GM19463 (cell line): ENCODE measurements at regions not wholly inside any gene's neighbourhood (a gene's known extent, or its start where the extent isn't known, plus 50 kb on each side); places are given as distances from the start of the nearest gene placed in this dataset.
"Not testable (repeated sequence)": the region's sequence is repeated elsewhere in the genome, so short reads cannot be mapped to it uniquely, and the experiment has no call there.

Source experiments
- ATAC-seq: cut with Tn5 transposase; IDR thresholded peaks from one replicate; pipeline ENCODE4 v1.9.1; 2021; ENCODE audit warnings: mild to moderate bottlenecking, moderate library complexity; ENCODE audit not compliant: unreplicated experiment

DNA sequence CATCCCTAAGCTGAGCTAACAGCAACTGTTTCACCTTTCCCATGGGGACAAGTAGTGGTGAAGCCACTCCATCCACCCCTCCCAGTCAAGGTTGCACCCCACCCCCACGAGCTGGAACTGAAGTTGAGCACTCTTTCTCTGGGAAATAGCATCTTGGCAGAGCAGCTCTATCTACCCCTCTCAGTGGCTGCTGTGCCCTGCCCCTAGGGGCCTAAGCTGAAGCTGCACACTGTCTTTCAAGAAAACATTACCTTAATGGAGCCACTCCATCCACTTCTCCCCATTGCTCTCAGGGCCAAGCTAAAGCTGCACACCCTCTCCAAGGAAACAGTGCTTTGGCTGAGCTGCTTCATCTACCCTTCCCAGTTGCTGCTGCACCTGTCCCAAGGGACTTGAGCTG lies 170.6 kb upstream of the CCDC196 start:
- no peak for ATAC-seq

DNA sequence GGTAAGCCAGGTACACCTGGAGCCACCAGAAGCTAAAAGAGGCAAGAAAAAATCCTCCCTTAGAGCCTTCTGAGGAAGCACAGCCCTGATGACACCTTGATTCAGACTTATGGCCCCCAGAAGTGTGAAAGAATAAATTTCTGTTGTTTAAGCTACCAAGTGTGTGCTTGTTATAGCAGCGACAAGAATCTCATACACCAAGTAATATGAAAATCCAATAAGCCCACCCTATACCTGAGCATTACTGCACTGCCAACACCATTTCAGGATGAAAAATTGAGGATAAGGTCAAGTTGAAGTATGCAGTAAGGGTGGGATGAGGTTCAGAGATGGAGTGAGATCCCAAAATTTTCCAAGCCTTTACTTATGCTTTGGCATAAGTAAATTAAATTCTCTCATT lies 163.6 kb upstream of the CCDC196 start:
- ATAC-seq: no peak

DNA sequence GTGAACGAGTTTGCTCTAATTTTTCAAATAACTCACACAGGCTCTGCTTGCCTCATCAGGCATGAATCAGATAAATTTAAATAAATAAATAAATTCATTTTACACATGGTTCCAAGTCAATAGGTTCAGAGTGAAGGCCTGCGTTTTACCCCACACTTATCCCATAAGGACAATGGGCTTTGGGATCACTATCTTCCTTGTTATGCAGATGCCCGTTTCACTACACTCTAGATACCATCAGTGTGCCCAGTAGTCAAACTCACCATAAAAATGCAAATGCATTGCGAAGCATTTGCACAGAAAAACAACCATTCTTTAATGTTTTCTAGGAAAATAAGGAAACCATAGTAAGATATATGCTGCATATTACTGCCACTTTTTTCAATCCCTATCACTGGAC lies 155.9 kb upstream of the CCDC196 start:
- no peak for ATAC-seq

DNA sequence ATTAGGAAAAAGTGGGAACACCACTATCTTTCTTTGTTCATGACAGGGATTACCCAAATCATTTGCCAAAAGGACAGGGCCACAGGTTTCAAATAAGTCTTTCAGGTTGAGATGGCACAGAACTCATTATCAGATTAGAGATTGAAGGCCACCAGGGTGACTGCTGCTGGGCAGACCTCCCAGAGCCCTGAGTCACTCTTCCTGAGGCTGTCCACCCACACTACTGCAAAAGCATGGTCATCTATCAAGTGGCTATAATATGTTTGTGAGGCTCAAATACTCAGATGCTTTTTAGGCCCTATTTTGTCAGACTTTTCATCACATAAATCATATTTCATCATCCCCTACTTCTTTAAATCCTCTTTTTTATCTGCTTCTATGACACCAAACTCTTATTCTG lies 155.3 kb upstream of the CCDC196 start:
- ATAC-seq: no peak

DNA sequence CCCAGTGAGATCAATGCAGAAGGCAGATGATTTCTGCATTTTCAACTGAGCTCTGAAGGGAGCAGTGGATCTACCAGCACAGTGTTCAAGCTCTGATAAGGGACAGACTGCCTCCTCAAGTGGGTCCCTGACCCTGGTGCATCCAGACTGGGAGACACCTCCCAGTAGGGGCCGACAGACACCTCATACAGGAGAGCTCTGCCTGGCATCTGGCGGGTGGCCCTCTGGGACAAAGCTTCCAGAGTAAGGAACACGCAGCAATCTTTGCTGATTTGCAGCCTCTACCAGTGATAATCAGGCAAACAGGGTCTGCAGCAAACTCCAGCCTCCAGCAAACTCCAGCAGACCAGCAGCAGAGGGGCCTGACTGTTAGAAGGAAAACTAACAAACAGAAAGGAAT lies 152.9 kb upstream of the CCDC196 start:
- not testable (repeated sequence) for ATAC-seq

DNA sequence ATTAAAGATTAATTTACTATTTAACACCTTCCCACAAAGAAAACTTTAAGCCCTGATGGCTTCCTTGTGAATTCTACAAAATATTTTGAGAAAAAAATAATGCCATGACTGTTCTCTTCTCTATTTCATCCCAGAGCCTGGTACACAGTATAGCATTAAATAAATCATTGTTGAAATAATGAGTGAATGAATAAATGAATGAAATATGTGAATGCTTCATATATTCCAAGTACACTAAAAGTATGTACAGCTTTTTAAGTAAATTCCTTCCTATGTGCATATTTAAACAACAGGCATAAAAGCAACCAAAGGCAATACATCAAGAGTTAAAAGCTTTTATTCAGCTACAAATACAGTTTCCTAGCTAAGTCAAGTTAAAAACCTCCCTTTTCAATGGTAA lies 144.9 kb upstream of the CCDC196 start:
- ATAC-seq: no peak

DNA sequence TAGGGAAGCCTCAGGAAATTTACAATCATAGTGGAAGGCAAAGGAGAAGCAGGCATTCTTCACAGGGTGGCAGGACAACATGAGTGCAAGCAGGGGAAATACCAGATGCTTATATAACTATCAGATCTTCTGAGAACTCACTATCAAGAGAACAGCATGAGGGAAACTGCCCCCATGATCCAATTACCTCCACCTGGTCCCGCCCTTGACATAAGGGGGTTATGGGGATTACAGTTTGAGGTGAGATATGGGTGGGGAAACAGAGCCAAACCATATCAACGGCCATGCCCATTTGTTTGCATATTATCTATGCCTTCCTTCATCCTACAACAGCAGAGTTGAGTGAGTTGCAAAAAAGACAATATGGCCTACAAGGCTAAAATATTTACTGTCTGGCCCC lies 140.2 kb upstream of the CCDC196 start:
- ATAC-seq: no peak

DNA sequence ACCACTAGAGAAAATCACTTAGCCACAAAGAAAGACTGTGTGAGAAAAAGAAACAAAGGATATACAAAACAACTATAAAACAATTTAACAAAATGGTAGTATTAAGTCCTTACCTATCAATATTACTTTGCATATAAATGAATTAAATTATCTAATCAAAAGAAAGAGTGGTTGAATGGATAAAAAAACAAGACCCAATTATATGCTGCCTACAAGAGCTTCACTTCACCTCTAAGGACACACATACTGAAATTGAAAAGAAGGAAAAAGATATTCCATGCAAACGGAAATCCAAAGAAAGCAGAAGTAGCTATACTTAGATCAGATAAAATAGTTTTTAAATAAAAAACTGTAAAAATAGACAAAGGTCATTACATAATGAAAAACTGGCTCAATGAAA lies 134.9 kb upstream of the CCDC196 start:
- no peak for ATAC-seq

DNA sequence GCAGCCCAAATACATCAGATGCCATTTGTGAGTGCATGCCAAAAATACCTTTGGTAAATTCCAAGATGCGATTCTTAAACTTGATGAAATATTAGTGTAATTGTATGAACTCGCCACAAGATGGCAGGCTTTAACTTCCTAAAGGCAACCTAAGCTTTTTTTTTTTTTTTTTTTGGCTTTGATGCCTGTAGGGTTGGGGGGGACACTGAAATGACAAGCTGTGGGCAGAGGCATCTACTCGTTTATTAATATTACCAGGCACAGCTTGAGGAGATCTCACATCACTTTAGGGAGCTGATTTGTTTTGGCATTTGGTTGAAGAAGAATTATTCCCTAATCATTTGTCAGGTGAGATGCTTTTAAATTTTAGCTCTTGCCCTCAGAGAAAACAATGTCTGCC lies 126.7 kb upstream of the CCDC196 start:
- ATAC-seq: no peak

DNA sequence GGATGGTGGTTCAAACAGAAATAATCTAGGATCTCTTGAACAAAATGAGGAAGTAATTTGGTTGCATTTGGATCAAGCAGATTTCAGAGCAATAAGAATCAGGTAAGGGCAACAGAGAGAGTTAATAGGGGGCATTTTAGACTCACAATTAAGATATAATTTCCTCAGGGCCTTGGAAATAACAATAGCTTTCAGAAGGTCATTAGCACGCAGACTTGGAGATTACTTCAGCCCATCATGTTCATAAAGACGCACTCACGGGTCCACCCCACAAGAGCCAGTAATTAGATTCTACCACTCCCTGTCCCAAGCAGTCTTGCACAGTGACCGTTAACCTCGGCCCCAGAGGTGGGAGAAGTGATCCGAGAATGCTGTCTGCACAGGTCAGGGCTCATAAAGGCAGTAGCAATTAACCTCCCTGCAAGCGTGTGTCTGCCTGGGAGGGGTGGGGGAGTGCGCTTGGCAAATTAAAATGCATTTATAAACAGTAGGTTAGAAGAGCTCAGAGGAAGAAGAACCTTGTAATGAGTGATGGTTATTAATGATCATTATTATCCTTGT lies 125.7 kb upstream of the CCDC196 start:
- no peak for ATAC-seq

DNA sequence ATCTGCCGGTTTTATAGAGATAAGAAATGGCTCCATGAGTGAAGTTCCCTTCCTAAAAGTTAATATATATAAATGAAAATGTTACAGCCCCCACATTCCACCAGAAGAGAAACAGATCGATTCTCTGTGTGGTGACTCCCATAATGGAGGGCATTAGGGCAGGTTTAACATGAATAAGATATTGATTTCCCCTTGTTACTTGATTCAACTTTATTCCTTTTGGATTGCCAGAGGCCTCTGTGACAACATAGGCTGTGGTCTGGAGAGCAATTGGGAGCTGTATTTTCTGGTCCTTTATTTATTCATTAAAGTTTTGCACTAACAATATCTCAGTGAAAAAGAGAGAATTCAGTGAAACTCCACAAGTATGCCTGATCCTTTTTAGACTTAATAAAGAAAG lies 125.2 kb upstream of the CCDC196 start:
- no peak for ATAC-seq

DNA sequence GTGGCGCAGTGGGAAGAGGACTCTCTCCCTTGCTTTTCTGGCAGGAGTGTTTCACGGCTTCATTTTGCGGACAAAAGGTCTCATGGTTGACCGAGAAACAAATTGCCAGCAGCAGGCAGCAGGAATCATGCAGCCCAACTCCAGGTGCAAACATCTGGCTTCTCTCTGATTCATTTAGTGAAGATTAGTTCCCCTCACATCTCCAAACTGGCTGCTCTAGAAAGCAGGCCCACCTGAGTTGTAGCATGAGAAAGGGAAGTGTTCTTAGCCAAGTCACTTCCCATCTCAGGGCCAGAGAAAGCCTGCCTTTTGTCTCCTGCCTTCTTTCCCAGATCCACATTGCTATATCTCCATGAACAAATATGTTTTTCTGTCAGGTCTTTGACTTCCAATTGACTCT lies 120.8 kb upstream of the CCDC196 start:
- ATAC-seq: no peak

DNA sequence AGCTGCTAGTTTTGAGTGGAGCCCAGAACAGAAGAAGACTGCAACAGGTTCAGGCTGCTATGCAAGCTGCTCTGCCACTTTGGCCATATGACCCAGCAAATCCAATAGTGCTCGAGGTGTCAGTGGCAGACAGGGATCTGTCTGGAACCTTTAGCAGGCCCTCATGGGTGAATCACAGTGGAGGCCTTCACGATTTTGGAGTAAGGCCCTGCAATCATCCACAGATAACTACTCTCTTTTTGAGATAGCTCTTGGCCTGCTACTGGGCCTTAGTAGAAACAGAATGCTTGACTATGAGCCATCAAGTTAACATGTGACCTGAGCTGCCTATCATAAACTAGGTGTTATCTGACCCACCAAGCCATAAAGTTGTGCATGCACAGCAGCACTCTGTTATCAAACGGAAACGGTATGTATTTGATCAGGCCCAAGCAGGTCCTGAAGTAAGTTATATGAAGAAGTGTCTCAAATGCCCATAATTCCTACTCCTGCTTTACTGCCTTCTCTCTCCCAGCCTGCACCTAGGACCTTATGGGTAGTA lies 116.9 kb upstream of the CCDC196 start:
- no peak for ATAC-seq

DNA sequence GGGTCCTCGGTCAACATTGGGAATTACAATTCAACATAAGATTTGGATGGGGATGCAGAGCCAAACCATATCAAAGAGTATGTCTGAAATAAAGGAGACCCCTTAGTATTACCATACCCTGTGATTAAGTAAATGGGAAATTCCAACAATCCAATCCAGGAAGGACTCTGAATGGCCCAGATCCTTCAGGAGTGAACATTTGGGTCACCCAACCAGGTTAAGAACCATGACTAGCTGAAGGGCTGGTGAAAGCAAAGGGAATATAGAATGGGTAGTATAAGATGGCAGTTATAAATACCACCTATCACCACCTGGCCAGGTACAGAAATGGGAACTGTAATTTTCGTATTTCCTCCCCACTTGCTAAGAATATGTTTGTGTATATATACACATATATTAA lies 114.4 kb upstream of the CCDC196 start:
- no peak for ATAC-seq

DNA sequence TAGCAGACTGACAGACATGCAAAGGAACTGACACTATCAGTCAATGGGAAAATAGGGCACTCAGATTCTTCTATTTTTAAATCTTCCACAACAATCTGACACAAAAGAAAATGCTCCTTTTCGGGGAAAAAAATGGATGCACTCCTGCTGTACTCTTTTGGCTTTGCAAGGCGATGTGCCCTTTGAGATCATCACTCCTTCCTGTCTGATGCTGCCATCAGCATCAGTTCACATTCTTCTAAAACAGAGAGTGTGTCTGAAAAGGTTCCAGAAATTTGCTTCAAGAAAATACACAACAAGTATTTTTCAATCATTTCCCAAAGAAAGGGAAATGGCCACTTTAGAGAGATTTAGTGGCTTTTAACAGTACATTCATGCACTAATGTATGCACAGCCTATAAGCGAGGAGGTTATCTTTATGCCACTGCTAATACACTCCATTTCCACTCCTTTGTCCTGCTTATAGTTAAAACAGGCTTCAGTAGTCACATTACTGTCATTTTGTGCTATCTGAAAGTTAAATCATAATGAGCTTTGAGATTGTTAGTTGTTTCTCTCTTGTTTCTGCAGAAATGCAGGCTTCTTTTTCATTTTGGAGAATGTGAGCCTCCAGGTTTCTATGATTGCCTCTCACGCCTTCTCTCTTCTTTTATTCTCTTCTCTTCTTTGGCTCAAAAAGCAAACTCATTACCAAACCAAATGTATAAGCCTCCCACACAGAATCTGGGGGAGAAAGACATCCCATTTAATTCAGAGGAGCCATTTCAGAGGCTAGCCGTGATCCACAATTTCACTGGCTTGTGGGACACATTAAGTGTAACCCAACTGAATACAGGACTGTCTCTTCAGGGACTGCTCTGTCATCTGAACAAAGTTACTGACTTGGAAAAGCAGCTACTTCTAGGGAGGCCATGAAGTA lies 110.9 kb upstream of the CCDC196 start:
- no peak for ATAC-seq

DNA sequence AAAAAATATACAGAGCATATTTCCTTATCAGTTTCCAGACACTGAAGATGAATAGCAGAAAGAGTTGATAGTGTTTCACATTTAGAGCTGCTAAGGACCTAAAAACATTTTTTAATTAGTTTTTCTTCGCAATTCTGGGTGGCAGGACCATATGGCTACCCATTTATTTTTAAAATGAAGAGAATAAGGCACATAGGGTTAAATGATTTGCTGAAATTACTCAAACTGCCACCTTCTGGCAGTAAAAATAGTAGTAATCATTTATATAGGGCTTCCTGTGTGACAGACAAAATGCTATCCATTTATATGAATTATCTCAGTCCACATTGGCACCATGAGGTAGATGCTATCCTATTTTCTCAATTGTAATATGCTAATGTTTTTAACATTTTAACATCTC lies 108.6 kb upstream of the CCDC196 start:
- no peak for ATAC-seq

DNA sequence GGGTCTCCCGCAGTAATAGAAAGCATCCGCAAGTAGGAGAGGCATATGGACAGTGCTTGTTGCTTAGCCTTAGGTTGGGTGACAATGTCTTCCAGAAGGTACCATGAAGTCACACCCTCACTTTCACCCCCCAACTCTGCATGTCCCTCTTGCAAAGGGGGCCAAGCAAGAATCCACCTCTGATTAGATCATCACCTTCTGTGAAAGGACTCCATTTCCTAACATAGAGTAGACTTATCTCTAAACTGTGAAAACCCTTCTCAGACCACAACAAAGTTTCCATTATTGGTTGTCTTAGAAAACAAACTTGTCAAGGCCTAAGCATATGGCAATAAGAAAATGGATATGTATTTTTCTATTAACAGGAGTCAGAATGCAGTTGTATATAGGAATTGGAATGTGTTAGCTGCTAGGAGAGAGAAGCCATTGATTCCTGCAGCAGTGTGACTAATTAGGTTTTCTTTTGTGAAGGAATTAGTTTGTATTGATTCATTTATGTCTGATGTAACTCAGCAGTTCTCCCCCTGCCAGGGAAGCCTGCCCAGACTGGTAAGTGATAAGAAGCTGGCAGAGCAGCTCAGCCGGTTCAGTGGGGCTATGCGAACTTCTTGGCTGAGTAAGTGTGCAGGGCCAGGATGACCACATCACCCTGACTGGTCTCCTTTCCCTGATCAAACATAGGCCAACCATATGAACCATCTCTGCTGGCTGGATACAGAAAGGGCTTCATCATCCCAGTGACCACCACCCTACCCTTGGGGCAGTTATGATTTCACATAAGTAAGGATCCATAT lies 107.3 kb upstream of the CCDC196 start:
- no peak for ATAC-seq

DNA sequence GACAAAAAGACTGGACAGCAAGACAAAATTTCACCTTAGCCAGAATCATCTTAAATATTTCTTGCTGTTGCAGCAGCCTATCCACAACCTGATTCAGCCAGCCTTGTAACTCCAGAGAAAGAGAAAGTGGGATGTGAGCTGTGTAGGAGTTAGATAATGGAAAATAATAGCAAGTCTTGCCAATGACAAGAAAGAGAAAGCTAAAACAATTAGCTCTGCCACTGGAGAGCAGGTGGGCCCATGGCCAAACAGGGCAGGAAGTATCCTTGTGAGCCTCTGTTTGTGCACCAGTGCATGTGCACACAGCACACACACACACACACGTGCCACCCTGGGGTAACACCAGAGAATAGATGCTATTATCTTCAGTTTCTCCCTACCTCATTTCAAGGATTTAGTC lies 106.0 kb upstream of the CCDC196 start:
- ATAC-seq: no peak

DNA sequence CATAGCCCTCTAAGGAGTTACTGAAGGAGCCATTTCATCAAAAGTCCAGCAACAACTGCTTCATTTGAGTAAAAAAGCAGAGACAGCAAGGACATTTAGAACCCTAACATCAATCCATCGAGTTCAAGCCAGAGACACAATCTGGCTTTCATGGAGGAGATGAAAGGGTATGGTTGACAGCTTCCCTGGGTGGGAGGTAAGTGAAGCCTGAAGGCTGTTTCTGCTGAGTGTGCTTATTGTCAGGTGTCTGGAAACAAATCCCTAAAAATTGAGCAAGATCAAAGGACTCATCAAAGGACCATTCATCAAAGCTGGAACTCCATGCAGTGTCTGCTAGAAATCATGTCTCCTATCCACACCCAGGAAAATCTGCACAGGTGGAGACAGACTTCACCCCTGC lies 104.4 kb upstream of the CCDC196 start:
- no peak for ATAC-seq

DNA sequence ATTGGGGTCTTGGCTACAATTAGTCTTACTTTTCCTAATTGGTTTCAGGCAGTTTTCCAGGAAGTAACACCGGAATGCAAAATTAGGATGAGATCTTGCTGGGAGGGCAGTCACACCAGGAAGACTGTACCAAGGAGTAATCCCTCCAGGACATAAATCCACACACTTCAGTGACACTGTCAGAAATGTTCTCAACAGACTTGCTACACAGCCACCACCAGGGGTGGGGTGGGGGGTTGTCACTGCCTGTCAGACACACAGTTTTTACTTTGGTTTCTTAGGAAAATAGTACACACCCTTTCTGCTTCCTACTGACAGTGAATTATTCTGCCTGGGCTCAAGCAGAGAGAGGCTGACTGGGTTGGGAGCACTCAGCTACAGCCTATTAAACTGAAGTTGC lies 102.9 kb upstream of the CCDC196 start:
- ATAC-seq: no peak

DNA sequence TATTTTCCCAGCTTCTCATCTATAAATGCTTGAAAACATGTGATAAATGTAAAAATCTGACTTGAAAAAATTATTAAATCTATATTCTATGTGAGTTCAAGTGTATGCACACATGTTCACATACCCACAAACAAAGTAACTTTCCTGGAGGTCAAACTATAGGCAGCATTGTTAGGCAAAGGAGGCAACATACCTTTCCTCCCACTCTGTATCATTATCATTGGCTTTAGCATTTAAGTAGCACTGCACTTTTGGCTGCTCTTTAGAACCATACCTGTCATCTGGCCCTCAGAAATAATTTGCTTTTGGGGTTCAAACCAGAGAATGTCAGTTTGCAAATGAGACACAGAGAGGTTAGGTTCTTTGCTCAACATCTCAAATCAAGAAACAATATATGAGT lies 102.4 kb upstream of the CCDC196 start:
- ATAC-seq: no peak

DNA sequence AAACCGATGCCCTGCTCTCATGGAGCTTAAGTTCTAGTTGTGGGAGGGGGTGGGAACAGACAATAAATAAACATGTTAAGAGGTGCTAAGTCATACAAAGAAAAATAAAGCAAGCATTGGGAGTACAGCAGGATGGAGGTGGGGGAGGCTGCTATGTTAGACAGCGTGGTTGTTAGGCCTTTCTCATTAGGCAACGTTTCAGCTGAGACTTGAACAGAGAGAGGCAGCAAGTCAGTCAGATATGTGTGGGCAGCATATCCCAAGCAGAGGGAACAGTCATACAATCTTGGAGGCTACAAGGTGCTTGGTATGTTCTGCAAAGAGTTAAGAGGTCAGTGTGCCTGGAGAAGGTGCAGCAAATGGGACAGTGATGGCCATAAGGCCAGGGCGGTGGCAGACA lies 97.7 kb upstream of the CCDC196 start:
- no peak for ATAC-seq
